IPS-18c (cell line): ENCODE measurements at regions not wholly inside any gene's neighbourhood (a gene's known extent, or its start where the extent isn't known, plus 50 kb on each side); places are given as distances from the start of the nearest gene placed in this dataset.
"Not testable (repeated sequence)": the region's sequence is repeated elsewhere in the genome, so short reads cannot be mapped to it uniquely, and the experiment has no call there.

Source experiments
- H3K4me3 ChIP-seq: 2 replicates; pipeline ENCODE4 v1.7.0; 2013; ENCODE audit warnings: low read depth, mild to moderate bottlenecking, low read length, moderate library complexity; ENCODE audit not compliant: insufficient read depth
- H3K9me3 ChIP-seq: one replicate; pipeline ENCODE4 v1.6.1; 2013; ENCODE audit warnings: mild to moderate bottlenecking, low read length, moderate library complexity; ENCODE audit not compliant: control insufficient read depth, insufficient read depth

GRCh38 chr13:91249861-91250260 lies 97.6 kb upstream of the MIR17HG start:
- no peaks in the 10 kb centered on the region for H3K9me3 ChIP-seq
- no peak overlapping the region for H3K4me3 ChIP-seq

GRCh38 chr13:91251573-91251972 lies 95.9 kb upstream of the MIR17HG start:
- not testable (repeated sequence) for H3K9me3 ChIP-seq, H3K4me3 ChIP-seq

- H3K9me3 ChIP-seq: no peaks in the 10 kb centered on the region
- no peak overlapping the region for H3K4me3 ChIP-seq
Measured at GRCh38 chr13:91264484-91264883, 83.0 kb upstream of the MIR17HG start.

DNA sequence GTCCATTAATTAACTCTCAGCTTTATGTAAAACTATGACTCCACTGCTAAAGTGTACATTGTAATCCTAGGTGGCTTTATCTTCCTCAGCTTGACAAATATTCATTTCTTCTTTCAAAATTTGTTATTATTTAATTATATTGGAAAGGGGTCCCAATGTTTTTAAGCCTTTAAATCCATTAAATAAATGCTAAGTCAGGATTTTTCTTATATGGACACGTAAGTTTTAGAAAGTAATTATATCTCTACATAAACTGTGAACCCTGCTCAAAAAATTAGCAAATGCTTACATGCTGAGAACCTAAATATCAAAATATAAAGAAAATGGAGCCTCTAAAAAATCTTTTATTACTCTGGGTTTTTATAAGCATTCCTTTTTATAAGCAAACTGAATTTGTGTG lies 78.2 kb upstream of the MIR17HG start:
- H3K4me3 ChIP-seq: no peak overlapping the region
- H3K9me3 ChIP-seq: no peaks in the 10 kb centered on the region

- H3K9me3 ChIP-seq: no peaks in the 10 kb centered on the region
- no peak overlapping the region for H3K4me3 ChIP-seq
Measured at GRCh38 chr13:91270031-91270430, 77.5 kb upstream of the MIR17HG start.

DNA sequence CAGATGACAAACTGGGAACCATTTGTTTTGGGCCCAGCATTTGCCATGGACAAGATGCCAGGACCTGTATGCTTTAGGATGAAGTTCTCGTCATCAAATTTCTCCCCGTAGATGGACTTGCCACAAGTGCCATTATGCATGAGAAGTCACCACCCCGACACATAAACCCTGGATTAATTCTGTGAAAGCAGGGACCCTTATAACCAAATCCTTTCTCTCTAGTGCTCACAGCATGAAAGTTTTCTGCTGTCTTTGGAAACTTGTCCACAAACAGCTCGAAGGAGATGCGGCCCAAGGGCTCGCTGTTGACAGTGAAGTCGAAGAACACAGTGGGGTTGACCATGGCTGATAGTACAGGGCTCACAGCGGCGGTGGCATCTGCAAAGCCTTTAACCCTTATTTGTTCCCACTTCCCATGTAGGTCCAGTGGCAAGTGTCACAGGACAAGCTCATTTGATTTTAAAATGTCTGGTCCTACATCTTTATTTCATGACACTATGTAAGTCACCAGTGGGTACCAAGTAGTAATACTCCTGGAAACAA lies 75.2 kb upstream of the MIR17HG start:
- Histone ChIP-seq H3K9me3 (no peaks in the 10 kb centered on the region), H3K4me3 (no peak overlapping the region)

DNA sequence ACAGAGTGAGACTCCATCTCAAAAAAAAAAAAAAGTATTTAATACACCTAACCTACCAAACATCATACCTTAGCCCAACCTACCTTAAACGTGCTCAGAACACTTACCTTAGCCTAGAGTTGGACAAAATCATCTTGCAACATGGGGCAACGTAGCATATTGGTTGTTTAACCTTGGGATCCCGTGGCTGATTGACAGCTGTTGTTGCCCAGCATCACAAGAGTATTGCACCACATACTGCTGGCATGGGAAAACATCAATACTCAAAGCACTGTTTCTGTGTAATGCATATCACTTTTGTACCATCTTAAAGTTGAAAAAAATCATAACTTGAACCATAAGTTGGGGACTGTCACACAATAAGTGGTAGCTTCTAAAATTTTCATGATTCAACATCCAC lies 73.8 kb upstream of the MIR17HG start:
- Histone ChIP-seq H3K4me3 (no peak overlapping the region), H3K9me3 (no peaks in the 10 kb centered on the region)

- H3K4me3 ChIP-seq: no peak overlapping the region
- no peaks in the 10 kb centered on the region for H3K9me3 ChIP-seq
Measured at GRCh38 chr13:91277013-91277676, 70.3 kb upstream of the MIR17HG start.

DNA sequence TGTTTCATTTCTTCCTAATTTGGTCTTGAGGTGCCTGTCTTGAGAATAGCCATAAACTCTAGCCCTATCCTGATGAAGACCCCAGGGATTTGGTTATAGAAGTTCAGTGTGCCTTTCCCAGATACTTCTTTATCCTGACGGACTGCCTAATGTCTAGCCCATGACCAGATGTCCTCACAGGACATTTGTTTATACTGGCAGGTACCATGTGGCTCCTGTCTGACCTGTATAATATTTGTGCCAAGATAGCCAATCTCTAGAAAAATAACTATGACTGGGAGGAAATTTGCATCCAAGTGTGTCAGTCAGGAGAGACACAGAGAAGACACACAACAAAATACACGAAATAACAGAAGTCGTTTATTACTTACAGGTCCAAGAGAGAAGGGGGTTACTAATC lies 69.2 kb upstream of the MIR17HG start:
- Histone ChIP-seq H3K4me3 (no peak overlapping the region), H3K9me3 (no peaks in the 10 kb centered on the region)

- Histone ChIP-seq H3K4me3 (no peak overlapping the region), H3K9me3 (no peaks in the 10 kb centered on the region)
Measured at GRCh38 chr13:91278888-91279287, 68.6 kb upstream of the MIR17HG start.

- Histone ChIP-seq H3K9me3 (no peaks in the 10 kb centered on the region), H3K4me3 (no peak overlapping the region)
Measured at GRCh38 chr13:91280801-91281200, 66.7 kb upstream of the MIR17HG start.

GRCh38 chr13:91284335-91284734 lies 63.2 kb upstream of the MIR17HG start:
- H3K4me3 ChIP-seq: no peak overlapping the region
- H3K9me3 ChIP-seq: no peaks in the 10 kb centered on the region

DNA sequence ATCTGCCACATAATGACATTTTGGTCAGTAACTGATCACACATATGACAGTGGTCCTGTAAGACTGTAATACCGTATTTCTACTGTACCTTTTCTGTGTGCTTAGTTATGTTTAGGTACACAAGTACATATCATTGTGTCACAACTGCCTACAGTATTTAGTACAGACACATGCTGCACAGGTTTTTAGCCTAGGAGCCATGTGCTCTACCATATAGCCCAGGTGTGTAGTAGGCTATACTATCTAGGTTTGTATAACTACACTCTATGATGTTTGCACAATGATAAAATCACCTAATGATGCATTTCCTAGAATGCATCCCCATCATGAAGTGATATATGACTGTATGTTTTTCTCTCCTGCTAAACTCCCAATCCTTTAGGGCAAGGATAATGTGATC lies 61.2 kb upstream of the MIR17HG start:
- Histone ChIP-seq H3K4me3 (no peak overlapping the region), H3K9me3 (no peaks in the 10 kb centered on the region)

- H3K9me3 ChIP-seq: no peaks in the 10 kb centered on the region
- no peak overlapping the region for H3K4me3 ChIP-seq
Measured at GRCh38 chr13:91291078-91291477, 56.4 kb upstream of the MIR17HG start.

DNA sequence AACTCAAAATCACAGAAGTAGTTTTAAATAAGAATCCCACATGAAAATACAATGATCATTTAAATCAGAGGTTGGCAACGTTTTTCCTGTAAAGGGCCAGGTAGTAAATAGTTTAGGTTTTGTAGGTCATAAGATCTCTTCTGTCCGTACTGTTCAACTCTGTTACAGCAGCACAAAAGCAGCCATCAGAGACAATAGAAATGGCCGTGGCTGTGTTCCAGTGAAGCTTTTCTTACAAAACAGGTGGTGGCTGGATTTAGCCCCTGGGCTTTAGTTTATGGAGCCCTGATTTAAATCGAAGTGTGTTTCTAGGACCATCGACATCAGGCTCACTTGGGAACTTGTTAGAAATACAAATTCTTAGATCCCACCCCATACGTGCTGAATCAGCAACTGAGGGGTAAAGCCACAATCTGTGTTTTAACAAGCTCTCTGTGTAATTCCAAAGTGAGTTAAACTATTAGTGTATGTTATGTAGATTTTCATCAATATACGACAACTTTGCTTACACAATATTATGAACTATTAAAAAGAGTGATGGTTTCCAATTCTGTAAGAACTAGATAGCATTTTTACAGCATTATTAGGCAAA lies 54.8 kb upstream of the MIR17HG start:
- Histone ChIP-seq H3K4me3 (no peak overlapping the region), H3K9me3 (no peaks in the 10 kb centered on the region)

DNA sequence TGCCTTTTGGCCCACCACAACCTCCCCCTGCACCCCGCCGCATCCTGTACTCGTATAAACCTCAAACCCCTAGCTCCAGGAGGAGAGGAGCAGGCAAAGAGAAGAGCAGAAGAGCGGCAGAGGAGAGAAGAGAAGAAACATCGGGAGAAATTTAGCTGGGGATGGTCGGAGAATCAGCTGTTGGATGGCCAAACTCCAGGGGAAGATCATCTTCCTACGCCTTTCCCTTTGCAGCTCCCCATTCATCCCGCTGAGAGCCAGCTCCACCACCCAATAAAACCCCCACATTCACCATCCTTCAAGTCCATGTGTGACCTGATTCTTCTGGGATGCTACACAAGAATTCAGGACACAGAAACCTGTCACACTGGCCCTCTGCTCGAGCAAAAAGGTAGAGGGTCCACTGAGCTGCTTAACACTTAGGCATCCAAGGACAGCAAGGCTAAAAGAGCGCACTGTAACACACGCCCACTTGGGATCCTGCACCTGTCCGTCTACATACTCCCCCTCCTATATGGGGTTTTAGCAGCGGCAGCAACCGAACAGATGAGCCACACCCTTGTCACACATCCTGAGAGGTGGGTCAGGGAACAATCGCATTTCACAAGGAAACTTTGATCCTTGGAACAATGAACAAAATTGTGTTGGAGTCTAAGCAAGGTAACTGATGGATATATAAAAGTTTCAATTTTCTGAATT lies 51.6 kb upstream of the MIR17HG start:
- H3K9me3 ChIP-seq: no peaks in the 10 kb centered on the region
- no peak overlapping the region for H3K4me3 ChIP-seq

DNA sequence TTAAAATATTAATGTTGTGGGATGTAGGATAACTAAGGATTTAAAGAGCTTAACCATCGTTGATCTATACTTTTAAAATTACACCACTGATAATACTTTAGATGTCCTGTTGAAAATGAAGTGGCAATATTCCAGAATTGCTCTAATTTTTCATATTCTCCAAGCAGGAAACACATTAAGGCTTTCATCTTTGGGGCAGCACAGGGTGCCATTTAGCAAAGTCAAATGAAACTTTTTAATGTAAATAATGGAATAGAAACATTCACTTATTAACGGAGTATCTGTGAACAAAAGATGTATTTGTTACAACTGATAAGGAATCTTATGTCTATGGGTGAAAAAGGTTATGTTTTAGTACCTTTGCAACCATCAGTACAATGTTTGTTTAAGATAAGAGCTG lies 50.0 kb upstream of the MIR17HG start:
- no peaks in the 10 kb centered on the region for H3K9me3 ChIP-seq
- no peak overlapping the region for H3K4me3 ChIP-seq
